ENCODE measurements at regions not wholly inside any gene's neighbourhood (a gene's known extent, or its start where the extent isn't known, plus 50 kb on each side); places are given as distances from the start of the nearest gene placed in this dataset.
"Not testable (repeated sequence)": the region's sequence is repeated elsewhere in the genome, so short reads cannot be mapped to it uniquely, and the experiment has no call there.

DNA sequence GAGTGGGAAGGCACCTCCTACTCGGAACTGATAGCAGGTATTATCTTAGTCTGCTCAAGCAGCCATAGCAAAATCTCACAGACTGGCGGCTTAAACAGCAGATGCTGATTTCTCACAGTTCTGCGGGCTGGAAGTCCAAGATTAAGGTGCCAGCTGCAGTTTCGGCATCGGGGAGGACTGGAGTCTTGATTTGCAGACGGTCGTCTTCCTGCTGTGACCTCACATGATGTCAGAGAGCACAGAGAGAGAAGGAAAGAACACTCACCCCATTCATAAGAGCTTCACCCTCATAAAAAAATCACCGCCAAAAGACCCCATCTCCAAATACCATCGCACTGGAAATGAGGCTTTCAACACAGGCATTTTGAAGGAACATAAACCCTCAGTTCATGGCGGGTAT, 216.5 kb upstream of the PITRM1 start:
- H3K4me1 Mint-ChIP-seq = no peaks in the 10 kb centered on the region
- no peaks in the 10 kb centered on the region for H3K36me3 Mint-ChIP-seq
- no peak for DNase-seq
- H3K4me3 Mint-ChIP-seq = no peak overlapping the region
- peaks cover 4 to 12% (median 8%) of the 10 kb centered on the region in 6 donors for H3K9me3 Mint-ChIP-seq
- no peak overlapping the region for H3K27ac Mint-ChIP-seq
- H3K27me3 Mint-ChIP-seq (ENCODE audit: low read depth in 3 of 3) = peaks cover 5 to 12% (median 11%) of the 10 kb centered on the region in 3 donors

DNA sequence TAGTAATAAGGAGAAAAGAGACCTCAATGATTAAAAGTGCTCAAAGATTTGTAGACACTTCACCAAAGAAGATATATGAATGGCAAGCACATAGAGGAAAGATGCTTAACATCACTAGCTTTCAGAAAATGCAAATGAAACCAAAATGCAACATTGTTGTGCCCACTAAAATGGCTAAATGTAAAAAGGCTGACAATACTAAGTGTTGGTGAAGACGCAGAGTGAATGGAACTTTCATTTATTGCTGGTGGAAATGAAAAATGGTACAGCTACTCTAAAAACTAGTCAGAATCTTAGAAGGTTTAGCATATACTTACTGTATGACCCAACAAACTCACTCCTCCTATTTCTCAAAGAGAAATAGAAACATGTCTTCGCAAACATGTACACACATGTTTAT, 212.9 kb upstream of the PITRM1 start:
- H3K27ac Mint-ChIP-seq = no peak overlapping the region
- no peaks in the 10 kb centered on the region for H3K36me3 Mint-ChIP-seq
- DNase-seq = no peak
- no peaks in the 10 kb centered on the region for H3K4me1 Mint-ChIP-seq
- H3K27me3 Mint-ChIP-seq (ENCODE audit: low read depth in 3 of 3) = peaks cover 4 to 9% (median 6%) of the 10 kb centered on the region in 3 donors
- H3K4me3 Mint-ChIP-seq = no peak overlapping the region
- H3K9me3 Mint-ChIP-seq = peaks cover 4 to 12% (median 8%) of the 10 kb centered on the region in 6 donors

DNA sequence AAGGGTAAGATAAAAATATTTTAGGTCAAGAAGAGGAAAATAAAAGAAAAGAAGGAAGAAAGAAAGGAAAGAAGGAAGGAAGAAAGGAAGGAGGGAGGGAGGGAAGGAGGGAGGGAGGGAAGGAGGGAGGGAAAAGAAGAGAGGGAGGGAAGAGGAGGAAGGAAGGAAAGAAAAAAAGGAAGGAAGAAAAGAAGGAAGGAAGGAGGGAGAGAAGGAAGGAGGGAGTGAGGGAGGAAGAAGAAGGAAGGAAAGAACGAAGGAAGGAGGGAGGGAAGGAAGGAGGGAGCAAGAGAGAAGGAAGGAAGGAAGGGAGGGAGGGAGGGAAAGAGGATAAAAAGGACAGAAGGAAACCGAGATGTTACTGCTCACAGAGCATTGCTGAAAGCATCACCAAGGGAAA, 209.5 kb upstream of the PITRM1 start:
- peaks cover 4 to 12% (median 9%) of the 10 kb centered on the region in 6 donors for H3K9me3 Mint-ChIP-seq
- H3K27me3 Mint-ChIP-seq (ENCODE audit: low read depth in 3 of 3) = peaks cover 5 to 8% (median 7%) of the 10 kb centered on the region in 3 donors
- DNase-seq = no peak
- no peaks in the 10 kb centered on the region for H3K36me3 Mint-ChIP-seq
- H3K4me1 Mint-ChIP-seq = no peaks in the 10 kb centered on the region
- no peak overlapping the region for H3K4me3 Mint-ChIP-seq
- H3K27ac Mint-ChIP-seq = no peak overlapping the region

DNA sequence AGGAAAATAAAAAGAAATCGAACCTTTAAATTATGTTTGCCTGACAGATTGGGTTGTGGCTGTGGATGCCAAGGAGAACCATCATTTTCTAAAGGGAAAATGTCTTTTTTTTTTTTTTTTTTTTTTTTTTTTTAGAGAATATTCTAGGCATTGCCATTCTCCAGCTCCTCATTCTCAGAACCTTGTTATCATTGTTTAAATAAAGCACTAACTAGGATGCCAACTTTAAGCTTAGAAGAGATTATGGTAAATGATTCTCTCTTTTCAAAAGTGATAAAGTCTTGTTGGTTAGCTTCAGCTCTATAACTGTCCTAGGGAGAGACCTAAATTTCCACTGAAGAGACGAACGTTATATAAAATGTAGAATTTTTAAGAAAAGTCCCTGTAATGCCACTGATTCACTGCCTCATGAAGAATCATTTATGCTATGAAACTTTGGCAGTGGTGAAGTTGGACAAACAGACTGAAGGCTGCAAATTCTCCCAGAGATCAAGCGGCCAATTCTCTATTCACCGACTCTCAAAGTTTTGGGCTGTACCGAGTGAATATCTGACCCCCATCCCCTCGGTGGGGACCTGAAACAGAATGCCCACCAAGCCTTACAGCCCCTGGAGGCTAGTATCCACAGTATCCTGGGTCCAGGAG, 207.9 kb upstream of the PITRM1 start:
- no peak for DNase-seq
- Mint-ChIP-seq H3K9me3 (peaks cover 4 to 10% (median 8%) of the 10 kb centered on the region in 6 donors), H3K4me1 (no peaks in the 10 kb centered on the region), H3K27me3 (ENCODE audit: low read depth in 3 of 3) (peaks cover 5 to 7% (median 7%) of the 10 kb centered on the region in 3 donors), H3K4me3 (no peak overlapping the region), H3K36me3 (no peaks in the 10 kb centered on the region), H3K27ac (no peak overlapping the region)

DNA sequence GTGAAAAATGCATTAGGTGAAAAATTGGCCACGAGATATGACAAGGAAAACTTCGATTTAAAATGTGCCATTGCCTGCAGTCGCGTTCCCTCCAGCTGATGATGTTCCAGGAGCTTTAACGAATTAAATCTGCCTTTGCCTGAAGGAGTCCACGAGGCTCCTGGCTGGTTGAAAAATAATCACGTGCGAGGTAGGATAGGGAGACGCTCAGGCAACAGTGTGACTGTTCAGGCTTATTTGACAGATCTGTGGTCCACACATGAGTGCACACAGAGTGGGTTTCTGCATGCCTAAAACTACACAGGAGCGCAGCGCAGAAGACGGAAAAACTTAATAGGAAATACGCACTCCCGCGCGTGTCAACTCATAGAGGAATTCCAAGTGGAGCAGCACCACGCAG, 204.0 kb upstream of the PITRM1 start:
- Mint-ChIP-seq H3K4me3 (no peak overlapping the region), H3K4me1 (no peaks in the 10 kb centered on the region), H3K27me3 (ENCODE audit: low read depth in 3 of 3) (peaks cover 0 to 7% (median 3%) of the 10 kb centered on the region in 3 donors), H3K36me3 (no peaks in the 10 kb centered on the region), H3K27ac (no peak overlapping the region), H3K9me3 (peaks cover 0 to 2% (median 0%) of the 10 kb centered on the region in 6 donors)
- DNase-seq = no peak

DNA sequence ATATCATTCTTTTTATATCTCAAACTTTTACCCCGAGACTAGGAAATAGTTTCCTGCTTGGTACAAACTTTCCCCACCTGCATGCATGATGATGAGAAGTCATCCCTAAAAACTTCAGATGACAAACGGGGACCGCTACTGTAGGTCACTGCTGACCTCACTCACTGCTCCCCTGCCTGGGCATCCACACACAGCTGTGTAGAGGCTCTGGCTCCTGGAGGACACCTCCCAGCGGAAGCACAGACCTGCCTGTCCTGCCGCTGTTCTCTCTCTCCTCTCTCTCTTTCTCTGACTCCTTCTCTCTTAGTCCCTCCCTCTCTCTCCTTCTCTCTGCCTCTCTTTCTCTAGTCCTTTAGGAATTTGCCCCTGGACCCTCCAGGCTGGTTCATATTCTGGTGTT, 202.9 kb upstream of the PITRM1 start:
- H3K27ac Mint-ChIP-seq = no peak overlapping the region
- H3K9me3 Mint-ChIP-seq = peaks cover 0 to 2% (median 0%) of the 10 kb centered on the region in 6 donors
- H3K4me3 Mint-ChIP-seq = no peak overlapping the region
- H3K36me3 Mint-ChIP-seq = no peaks in the 10 kb centered on the region
- H3K27me3 Mint-ChIP-seq (ENCODE audit: low read depth in 3 of 3) = peaks cover 0 to 7% (median 3%) of the 10 kb centered on the region in 3 donors
- H3K4me1 Mint-ChIP-seq = no peaks in the 10 kb centered on the region
- DNase-seq = no peak

DNA sequence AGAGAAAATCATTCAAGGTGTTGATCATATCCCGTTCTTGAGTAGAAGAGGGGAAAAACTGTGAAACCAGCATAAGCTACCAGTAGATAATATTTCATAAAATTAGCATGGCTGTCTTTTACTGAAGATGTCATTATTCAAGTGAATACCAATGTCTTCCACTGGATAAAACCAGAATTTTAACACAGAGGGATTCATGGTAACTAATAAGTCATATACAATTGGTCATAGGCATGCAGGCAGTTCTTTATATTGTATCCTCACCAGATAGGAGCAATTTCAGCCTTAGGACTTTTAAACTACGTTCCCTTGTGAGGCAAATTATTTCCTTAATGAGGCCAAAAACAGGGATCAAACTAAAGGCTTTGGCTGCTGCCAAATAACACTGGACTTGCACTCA, 202.3 kb upstream of the PITRM1 start:
- H3K36me3 Mint-ChIP-seq = no peaks in the 10 kb centered on the region
- no peak for DNase-seq
- H3K4me3 Mint-ChIP-seq = no peak overlapping the region
- H3K4me1 Mint-ChIP-seq = no peaks in the 10 kb centered on the region
- no peak overlapping the region for H3K27ac Mint-ChIP-seq
- peaks cover 0 to 2% (median 0%) of the 10 kb centered on the region in 6 donors for H3K9me3 Mint-ChIP-seq
- peaks cover 0 to 7% (median 3%) of the 10 kb centered on the region in 3 donors for H3K27me3 Mint-ChIP-seq (ENCODE audit: low read depth in 3 of 3)

DNA sequence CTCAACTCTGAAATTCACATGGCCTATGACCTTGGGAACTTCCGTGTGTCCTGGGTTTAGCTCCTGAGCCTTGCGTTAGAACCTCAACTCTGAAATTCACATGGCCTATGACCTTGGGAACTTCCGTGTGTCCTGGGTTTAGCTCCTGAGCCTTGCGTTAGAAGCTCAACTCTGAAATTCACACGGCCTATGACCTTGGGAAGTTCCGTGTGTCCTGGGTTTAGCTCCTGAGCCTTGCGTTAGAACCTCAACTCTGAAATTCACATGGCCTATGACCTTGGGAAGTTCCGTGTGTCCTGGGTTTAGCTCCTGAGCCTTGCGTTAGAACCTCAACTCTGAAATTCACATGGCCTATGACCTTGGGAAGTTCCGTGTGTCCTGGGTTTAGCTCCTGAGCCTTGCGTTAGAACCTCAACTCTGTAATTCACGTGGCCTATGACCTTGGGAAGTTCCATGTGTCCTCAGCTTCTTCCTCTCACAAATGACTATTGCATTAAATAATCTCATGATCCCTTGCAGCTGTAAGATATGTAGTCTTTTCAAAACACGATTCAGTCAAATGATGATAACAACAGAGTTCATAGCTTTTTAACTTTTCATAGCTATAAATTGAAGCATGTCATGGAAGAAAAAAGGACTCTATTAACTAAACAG, 200.9 kb upstream of the PITRM1 start:
- not testable (repeated sequence) for H3K4me1 Mint-ChIP-seq; H3K9me3 Mint-ChIP-seq; H3K4me3 Mint-ChIP-seq; H3K27me3 Mint-ChIP-seq (ENCODE audit: low read depth in 3 of 3); H3K27ac Mint-ChIP-seq; H3K36me3 Mint-ChIP-seq; DNase-seq

DNA sequence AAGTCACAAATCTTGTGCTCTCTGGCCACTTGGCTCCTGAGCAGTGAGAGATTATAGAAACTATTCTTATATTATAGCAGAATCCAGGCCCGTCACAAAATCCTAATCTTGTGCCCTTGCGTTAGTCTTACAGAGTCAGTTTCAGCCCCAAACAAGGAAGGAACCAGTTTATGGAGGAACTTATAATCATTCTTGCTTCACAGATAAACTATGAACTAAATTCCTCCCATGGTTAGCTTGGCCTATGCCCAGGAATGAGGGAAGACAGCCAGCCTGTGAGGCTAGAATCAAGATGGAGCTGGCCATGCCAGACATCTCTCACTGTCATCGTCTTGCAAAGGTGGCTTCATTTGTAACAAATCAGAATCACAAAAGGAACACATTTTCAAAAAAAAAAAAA, 199.7 kb upstream of the PITRM1 start:
- H3K4me1 Mint-ChIP-seq = no peaks in the 10 kb centered on the region
- H3K4me3 Mint-ChIP-seq = no peak overlapping the region
- peaks cover 0 to 7% (median 2%) of the 10 kb centered on the region in 3 donors for H3K27me3 Mint-ChIP-seq (ENCODE audit: low read depth in 3 of 3)
- H3K27ac Mint-ChIP-seq = no peak overlapping the region
- H3K36me3 Mint-ChIP-seq = no peaks in the 10 kb centered on the region
- DNase-seq = no peak
- H3K9me3 Mint-ChIP-seq = no peaks in the 10 kb centered on the region

DNA sequence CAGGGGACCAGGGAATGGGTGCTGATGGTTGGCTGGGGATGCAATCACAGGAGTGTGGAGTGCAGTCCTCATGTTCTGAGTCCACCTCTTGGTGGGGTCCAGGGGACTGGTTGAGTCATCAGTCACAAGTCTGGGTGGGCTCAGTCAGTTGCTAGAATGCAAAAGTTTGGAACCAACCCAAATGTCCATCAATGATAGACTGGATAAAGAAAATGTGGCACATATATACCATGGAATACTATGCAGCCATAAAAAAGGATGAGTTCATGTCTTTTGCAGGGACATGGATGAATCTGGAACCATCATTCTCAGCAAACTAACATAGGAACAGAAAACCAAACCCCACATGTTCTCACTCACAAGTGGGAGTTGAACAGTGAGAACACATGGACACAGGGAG, 199.0 kb upstream of the PITRM1 start:
- H3K36me3 Mint-ChIP-seq; H3K9me3 Mint-ChIP-seq; DNase-seq; H3K27me3 Mint-ChIP-seq (ENCODE audit: low read depth in 3 of 3); H3K4me1 Mint-ChIP-seq; H3K4me3 Mint-ChIP-seq; H3K27ac Mint-ChIP-seq: not testable (repeated sequence)

DNA sequence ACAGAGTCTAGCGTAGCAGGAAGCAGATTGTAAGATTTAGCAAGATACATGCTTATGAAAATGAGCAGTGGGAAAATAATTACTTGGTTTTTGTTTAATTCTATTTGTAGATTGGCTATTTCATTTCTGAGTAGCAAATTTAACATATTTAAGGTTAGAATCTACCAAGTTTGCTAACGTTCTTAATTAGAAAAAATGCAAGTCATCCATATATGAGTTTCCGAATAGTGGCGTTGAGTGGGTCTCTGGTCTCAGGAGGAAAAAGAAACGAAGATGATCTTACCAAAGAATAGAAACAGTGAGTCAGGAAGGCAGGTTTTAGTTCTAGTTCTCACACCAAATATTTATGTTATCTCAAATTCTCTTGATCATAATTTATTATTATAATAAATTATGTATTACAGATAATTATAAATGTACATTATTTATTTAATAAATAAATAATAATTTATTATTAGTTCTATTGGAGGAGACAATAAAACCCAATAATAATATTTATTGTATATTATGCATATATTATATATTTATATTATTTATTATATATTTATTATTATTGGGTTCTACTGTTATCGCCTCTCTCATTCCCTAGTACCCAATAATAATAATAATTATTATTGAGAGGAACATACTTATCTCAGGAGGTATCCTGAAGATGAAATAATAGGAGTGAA, 194.3 kb upstream of the PITRM1 start:
- Mint-ChIP-seq H3K9me3 (no peaks in the 10 kb centered on the region), H3K36me3 (no peaks in the 10 kb centered on the region), H3K4me3 (no peak overlapping the region), H3K27me3 (ENCODE audit: low read depth in 3 of 3) (peaks cover 1 to 2% (median 2%) of the 10 kb centered on the region in 3 donors), H3K4me1 (no peaks in the 10 kb centered on the region), H3K27ac (no peak overlapping the region)
- no peak for DNase-seq

DNA sequence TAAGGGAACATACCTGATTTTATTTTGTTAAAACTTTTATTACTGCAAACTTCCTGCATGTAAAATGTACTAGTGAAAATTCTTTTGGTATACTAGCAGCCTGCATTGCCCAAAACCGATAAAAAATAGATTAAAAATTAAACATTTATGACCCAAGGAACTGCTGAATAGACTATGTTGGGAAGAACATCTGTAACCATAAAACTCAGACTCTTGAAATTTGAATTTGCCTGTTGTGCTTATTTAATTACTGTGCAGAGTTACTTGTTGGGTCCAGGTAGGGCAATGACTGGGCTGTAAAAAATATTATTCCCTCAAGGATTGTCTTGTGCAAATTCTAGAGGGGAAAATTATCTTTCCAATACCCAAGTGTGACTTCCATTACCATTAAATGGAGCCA, 193.5 kb upstream of the PITRM1 start:
- Mint-ChIP-seq H3K36me3 (peaks cover 0 to 4% (median 0%) of the 10 kb centered on the region in 3 donors), H3K4me3 (no peak overlapping the region), H3K4me1 (no peaks in the 10 kb centered on the region), H3K27ac (no peak overlapping the region), H3K9me3 (peaks cover 0 to 6% (median 2%) of the 10 kb centered on the region in 6 donors), H3K27me3 (ENCODE audit: low read depth in 3 of 3) (peaks cover 1 to 4% (median 2%) of the 10 kb centered on the region in 3 donors)
- DNase-seq = no peak

DNA sequence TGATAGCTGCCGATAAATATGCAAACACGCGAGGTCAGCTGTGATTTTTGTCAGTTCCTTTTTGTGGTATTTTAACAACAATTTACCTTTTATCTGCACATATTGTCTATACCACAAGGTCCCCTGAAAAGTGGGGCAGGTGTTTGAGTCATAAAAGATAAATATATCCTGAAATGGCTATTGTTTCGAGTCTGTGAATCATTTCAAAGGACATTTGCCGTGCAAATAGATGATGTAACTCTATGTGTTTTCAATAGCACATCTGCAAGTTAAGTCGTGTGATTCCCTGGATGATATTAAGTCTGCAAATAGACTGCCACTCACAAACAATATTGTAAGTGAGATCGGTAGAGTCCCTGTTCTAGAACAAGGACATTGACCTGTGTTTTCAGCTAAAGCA, 193.0 kb upstream of the PITRM1 start:
- peaks cover 0 to 7% (median 0%) of the 10 kb centered on the region in 3 donors for H3K36me3 Mint-ChIP-seq

DNA sequence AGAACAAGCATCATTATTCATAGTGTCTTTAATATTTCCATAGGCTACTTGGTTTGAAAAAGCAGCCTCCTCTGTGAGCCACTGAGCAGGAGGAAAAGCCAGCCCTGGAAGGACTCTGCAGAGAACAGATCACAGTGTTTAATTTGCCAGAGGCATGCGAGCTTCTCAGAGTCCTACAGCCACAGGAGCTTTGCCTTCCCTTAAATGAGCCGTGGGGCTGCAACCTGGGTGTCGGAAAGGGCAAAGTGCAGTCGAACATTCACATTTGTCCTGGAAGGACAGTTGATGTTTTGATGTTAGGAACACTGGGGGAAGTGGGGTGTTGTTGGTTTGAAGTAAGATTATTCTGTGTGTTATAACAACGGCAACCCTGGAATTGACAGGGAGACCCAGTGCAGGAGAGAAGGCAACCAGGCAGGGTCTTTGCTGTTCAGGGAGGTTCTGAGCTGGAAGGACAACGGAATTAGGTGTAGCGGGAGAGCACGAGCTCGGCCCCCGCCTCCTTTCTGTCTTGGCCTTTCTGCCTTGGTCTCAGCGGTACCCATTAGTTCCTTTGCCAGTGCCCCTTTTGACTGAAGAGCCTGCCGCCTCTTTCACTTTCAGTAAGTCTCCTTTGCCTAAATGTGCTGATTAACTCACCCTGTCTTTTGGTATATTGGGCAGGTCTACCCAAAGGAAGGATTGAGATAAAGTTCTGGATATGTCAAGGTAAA, 192.3 kb upstream of the PITRM1 start:
- H3K4me3 Mint-ChIP-seq = no peak overlapping the region
- no peaks in the 10 kb centered on the region for H3K4me1 Mint-ChIP-seq
- no peak for DNase-seq
- H3K36me3 Mint-ChIP-seq = peaks cover 0 to 7% (median 0%) of the 10 kb centered on the region in 3 donors
- no peak overlapping the region for H3K27ac Mint-ChIP-seq
- peaks cover 1 to 4% (median 2%) of the 10 kb centered on the region in 3 donors for H3K27me3 Mint-ChIP-seq (ENCODE audit: low read depth in 3 of 3)
- H3K9me3 Mint-ChIP-seq = peaks cover 0 to 10% (median 3%) of the 10 kb centered on the region in 6 donors

More for the DNA sequence above, 193.0 kb upstream of the PITRM1 start:
- no peaks in the 10 kb centered on the region for H3K4me1 Mint-ChIP-seq
- no peak for DNase-seq
- no peak overlapping the region for H3K27ac Mint-ChIP-seq
- H3K27me3 Mint-ChIP-seq (ENCODE audit: low read depth in 3 of 3) = peaks cover 1 to 4% (median 2%) of the 10 kb centered on the region in 3 donors
- no peak overlapping the region for H3K4me3 Mint-ChIP-seq
- peaks cover 0 to 10% (median 3%) of the 10 kb centered on the region in 6 donors for H3K9me3 Mint-ChIP-seq

Measured in immature natural killer cell (primary cell).